ENCODE measurements at regions not wholly inside any gene's neighbourhood (a gene's known extent, or its start where the extent isn't known, plus 50 kb on each side); places are given as distances from the start of the nearest gene placed in this dataset.

- Mint-ChIP-seq H3K27me3 (ENCODE audit: low read depth) (no peaks in the 10 kb centered on the region), H3K4me3 (no peak overlapping the region), H3K9me3 (no peaks in the 10 kb centered on the region), H3K36me3 (no peaks in the 10 kb centered on the region), H3K4me1 (peaks cover 55% of the 10 kb centered on the region), H3K27ac (peak overlapping the region; percentile 41)
- no peak for TF ChIP-seq CTCF (IDR thresholded peaks at IDR 0.05; ENCODE audit: unreplicated experiment)
- DNase-seq (ENCODE audit: low spot score in 2 of 2, unreplicated experiment in 2 of 2) = no peak
Observed at GRCh38 chr6:144339859-144340452, 54.8 kb downstream of the UTRN start.

- TF ChIP-seq CTCF (IDR thresholded peaks at IDR 0.05; ENCODE audit: unreplicated experiment) = no peak
- Mint-ChIP-seq H3K27me3 (ENCODE audit: low read depth) (no peaks in the 10 kb centered on the region), H3K4me1 (peaks cover 47% of the 10 kb centered on the region), H3K36me3 (no peaks in the 10 kb centered on the region), H3K9me3 (no peaks in the 10 kb centered on the region), H3K27ac (peak overlapping the region; percentile 41), H3K4me3 (no peak overlapping the region)
- no peak for DNase-seq (ENCODE audit: low spot score in 2 of 2, unreplicated experiment in 2 of 2)
Observed at GRCh38 chr6:144340541-144341371, 55.6 kb downstream of the UTRN start.

GRCh38 chr6:144341831-144342527 lies 56.8 kb downstream of the UTRN start:
- Mint-ChIP-seq H3K36me3 (peaks cover 2% of the 10 kb centered on the region), H3K27ac (no peak overlapping the region), H3K27me3 (ENCODE audit: low read depth) (no peaks in the 10 kb centered on the region), H3K9me3 (no peaks in the 10 kb centered on the region), H3K4me3 (no peak overlapping the region), H3K4me1 (peaks cover 44% of the 10 kb centered on the region)
- DNase-seq (ENCODE audit: low spot score in 2 of 2, unreplicated experiment in 2 of 2) = no peak
- no peak for TF ChIP-seq CTCF (IDR thresholded peaks at IDR 0.05; ENCODE audit: unreplicated experiment)

- Mint-ChIP-seq H3K27ac (peak overlapping the region; percentile 26), H3K36me3 (peaks cover 10% of the 10 kb centered on the region), H3K4me3 (no peak overlapping the region), H3K4me1 (peaks cover 33% of the 10 kb centered on the region), H3K9me3 (peaks cover 10% of the 10 kb centered on the region), H3K27me3 (ENCODE audit: low read depth) (no peaks in the 10 kb centered on the region)
- no peak for DNase-seq (ENCODE audit: low spot score in 2 of 2, unreplicated experiment in 2 of 2)
- TF ChIP-seq CTCF (IDR thresholded peaks at IDR 0.05; ENCODE audit: unreplicated experiment) = no peak
Observed at GRCh38 chr6:144343701-144344428, 58.7 kb downstream of the UTRN start.

- Mint-ChIP-seq H3K27ac (peak overlapping the region; percentile 26), H3K36me3 (peaks cover 10% of the 10 kb centered on the region)
Observed at GRCh38 chr6:144344646-144345045, 59.5 kb downstream of the UTRN start.

More at GRCh38 chr6:144344646-144345045, 59.5 kb downstream of the UTRN start:
- TF ChIP-seq CTCF (IDR thresholded peaks at IDR 0.05; ENCODE audit: unreplicated experiment) = no peak
- Mint-ChIP-seq H3K4me1 (peaks cover 29% of the 10 kb centered on the region), H3K27me3 (ENCODE audit: low read depth) (no peaks in the 10 kb centered on the region), H3K4me3 (no peak overlapping the region), H3K9me3 (peaks cover 10% of the 10 kb centered on the region)
- DNase-seq (ENCODE audit: low spot score in 2 of 2, unreplicated experiment in 2 of 2) = no peak
